SIG-M5 treated with dmso at 0.1 percent for 504 hours (cell line): ENCODE measurements at regions not wholly inside any gene's neighbourhood (a gene's known extent, or its start where the extent isn't known, plus 50 kb on each side); places are given as distances from the start of the nearest gene placed in this dataset.
"Not testable (repeated sequence)": the region's sequence is repeated elsewhere in the genome, so short reads cannot be mapped to it uniquely, and the experiment has no call there.

Source experiments
- DNase-seq: peaks from one replicate; lab custom pipeline; 2025; ENCODE audit not compliant: unreplicated experiment; lab: John Stamatoyannopoulos, UW

- DNase-seq = no peak
Observed at GRCh38 chr7:19537942-19538401, 170.9 kb downstream of the POLR1F start.

GRCh38 chr7:19533266-19533665 lies 175.6 kb downstream of the POLR1F start:
- DNase-seq = no peak

- DNase-seq = no peak
Observed at GRCh38 chr7:19530852-19531251, 178.0 kb downstream of the POLR1F start.

DNA sequence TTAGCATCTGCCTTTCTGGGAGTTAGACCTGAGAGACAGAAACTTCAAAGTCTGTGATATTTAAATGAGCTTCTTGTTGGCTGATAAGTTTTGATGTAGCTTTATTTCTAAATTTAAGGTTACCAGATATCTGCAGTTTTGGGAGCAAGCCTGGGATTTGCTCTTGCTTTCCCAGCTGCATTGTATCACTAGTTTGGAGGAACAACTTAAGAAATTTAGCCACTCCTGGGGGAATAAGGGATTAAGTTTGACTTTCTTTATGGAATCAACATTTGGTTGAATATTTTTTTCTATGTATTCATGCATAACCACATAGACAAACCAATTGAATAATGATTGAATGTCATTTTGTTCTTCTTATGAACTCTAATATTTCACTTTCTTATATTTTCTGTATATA lies 178.6 kb downstream of the POLR1F start:
- DNase-seq = no peak

GRCh38 chr7:19526639-19527038 lies 182.2 kb downstream of the POLR1F start:
- no peak for DNase-seq

- DNase-seq = no peak
Observed at GRCh38 chr7:19522486-19522885, 186.4 kb downstream of the POLR1F start.

DNA sequence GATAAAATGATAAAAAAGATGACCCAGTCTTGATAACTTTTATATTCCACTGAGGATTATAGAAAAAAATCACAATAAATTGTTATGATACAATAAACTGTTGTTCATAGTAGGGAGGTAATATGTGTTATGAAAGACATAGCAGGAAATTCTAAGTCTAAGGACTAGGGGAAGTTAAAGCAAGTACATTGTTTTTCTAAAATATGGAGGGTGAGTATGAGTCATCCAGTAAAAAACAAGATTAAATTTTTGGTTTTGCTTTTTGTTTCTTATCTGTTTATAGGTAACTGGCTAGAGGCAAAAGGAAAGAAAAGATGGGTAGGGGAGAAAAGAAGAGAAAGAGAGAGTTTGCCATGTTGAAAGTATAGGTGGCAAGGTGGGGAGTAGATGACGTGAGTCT lies 188.4 kb downstream of the POLR1F start:
- DNase-seq = no peak

DNA sequence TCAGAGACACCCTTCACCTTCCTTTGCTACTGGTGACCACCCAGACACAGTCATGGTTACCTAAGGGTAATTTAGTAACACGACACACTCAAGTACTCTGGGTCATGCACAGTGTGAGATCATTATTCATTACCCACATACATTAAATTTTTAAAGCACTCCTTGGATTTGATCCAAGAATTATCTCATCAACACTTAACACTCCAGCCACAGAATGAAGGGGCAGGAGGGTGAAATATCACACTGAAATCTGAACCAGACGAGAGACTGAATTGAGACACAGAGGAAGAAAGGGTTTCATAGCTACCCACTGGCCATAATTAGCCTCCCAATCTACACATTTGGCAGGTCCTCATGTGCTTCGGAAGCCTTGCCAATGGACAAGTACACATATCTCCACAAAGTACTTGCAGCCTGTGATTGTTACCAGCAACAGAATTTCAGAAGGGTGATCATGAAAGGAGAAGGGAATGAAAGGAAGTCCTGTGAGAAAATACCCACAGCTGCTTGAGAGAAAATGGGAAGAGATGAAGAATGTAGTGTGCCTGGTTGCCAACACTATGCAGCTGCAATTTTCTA lies 189.3 kb downstream of the POLR1F start:
- DNase-seq = no peak

GRCh38 chr7:19517546-19517945 lies 191.3 kb downstream of the POLR1F start:
- DNase-seq = not testable (repeated sequence)

DNA sequence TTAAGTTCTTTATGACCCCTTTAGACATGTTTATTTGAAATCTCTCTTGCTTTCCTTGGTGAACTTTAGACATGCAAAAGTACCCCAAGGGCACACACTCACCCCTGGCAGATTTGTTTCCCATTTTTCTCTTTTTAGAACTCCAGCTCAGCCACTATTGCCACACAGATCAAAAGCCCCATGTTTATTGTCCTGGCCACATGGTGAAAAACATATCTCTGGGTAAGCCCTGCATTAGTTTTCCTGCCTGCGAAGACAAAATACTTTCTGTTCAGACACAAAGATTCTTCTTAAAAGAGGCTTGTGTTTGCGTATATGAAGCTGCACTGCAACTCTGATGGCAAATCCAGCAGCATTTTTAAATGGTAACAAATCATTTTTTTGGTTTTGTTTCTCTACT lies 200.0 kb downstream of the POLR1F start:
- no peak for DNase-seq

DNA sequence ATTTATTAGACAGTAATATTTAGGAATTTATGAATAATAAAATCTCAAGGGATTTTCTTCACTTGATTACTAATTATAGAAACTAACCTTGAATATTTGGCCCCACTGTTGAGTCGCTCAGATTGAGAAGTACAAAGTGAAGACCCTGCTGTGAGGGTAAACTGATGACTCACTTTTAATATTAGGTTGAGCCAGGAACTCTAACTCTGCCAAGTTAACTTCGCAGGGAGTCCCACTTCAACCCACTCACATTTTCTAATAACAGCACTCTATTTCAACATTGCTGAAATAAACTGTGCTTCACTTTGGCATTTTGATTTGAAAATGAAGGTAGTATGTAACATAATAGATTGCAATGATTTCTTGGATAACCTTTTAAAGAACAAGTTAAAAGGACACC lies 200.7 kb downstream of the POLR1F start:
- no peak for DNase-seq

- DNase-seq = peak; percentile 33
Observed at GRCh38 chr7:19491821-19492452, 216.9 kb downstream of the POLR1F start.

DNA sequence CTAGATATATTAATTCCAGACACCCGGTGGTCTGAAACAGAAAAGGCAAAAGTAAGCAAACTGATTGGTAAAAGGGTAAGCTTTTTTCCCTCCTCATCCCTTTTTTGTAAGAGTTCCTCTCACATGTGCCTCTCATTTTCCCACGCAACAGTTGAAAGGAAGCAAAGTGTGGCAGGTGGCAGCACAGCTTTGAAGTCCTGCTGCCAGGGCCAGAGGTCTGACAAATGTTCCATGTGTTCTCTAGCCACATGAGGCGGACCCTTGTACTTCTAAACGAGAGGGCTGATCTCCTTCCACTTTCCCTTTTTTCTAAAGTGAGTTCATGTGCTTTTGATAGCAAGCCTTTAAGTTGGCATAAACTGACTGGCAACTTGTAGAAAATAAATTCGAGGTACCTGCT lies 217.5 kb downstream of the POLR1F start:
- DNase-seq = no peak

DNA sequence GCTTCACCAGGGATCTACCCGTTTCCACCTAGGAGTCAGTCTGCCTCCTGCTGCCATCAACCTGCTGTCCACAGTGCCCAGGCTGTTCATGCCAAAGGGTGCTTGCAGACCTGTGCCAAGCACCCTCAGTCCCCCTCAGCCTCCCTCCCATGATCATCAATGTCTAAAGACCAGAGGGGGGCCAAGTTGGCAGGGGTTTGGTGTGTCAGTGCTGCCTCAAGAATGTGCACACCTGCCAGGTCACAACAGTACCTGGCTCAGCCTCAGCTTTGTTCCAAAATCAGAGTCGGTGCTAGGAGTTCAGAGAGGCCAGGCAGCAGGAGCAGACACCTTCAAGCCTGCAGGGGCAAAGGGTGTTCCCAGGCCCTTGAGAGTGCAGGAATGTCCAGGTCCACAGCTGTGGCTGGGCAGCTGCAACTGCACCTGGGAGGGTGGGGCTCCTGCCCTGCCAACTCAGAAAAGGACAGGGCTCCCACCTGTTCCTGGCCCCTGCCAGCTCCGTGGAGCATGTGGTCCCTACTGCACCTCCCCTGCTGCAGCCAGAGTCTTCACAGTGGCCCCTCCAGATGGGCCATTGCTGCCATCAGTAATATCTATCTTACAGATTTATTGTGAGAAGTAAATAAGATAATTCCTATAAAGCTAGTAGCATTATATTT lies 219.5 kb downstream of the POLR1F start:
- DNase-seq = no peak

- DNase-seq = no peak
Observed at GRCh38 chr7:19488056-19488455, 220.8 kb downstream of the POLR1F start.

- no peak for DNase-seq
Observed at GRCh38 chr7:19482628-19483027, 226.2 kb downstream of the POLR1F start.

GRCh38 chr7:19480383-19480782 lies 228.5 kb downstream of the POLR1F start:
- DNase-seq = no peak

- DNase-seq = no peak
Observed at GRCh38 chr7:19470031-19470430, 238.8 kb downstream of the POLR1F start.

DNA sequence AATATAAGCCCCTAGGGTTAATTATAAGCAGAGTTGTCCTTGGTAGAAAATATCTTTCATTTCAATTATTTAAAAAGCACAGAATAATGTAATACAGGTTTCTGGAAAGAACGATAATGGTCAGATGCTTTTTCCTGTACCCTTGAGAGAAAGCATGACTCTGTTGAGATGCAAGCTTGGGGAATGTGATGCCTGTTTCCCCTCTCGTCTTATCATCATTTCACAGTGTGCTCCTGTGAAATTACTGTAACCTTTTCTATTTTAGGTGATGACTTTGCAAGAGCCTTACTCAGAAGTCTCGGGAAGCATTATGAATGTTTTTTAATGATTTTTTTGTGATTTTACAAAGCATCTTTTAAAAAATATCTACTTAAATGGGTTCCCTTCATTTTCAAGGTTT lies 243.0 kb downstream of the POLR1F start:
- no peak for DNase-seq

GRCh38 chr7:19464751-19465150 lies 244.1 kb downstream of the POLR1F start:
- DNase-seq = no peak

DNA sequence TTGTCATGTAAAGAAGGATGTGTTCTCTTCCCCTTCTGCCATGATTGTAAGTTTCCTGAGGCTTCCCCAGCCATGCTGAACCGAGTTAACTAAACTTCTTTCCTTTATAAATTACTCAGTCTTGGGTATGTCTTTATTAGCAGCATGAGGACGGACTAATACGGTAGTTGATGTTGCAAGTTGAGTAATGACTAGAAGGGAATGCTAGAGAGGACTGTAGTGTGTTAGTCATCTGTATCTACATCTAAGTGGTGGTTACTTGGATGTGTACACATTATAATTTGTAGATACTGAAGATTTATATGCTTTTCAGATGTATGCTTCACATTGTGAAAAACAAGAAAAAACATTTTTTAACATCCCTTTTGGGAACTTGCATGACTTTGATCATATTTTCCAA lies 244.6 kb downstream of the POLR1F start:
- no peak for DNase-seq

DNA sequence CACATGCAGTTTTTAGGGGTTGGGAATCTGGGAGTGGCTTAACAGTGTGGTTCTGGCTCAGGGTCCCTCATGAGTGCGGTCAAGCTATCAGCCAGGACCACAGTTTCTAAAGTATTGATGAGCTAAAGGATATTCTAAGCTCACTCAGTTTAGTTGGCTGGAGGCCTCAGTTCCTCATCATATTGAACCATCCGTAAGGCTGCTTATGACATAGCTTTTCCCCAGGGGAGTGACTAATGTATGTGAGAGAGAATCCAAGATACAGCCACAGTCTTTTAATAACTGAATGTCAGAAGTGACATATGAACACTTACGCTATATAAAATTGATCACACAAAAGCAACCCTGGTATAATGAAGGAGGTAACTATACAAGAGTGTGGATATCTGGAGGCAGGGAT lies 245.3 kb downstream of the POLR1F start:
- DNase-seq = no peak

DNA sequence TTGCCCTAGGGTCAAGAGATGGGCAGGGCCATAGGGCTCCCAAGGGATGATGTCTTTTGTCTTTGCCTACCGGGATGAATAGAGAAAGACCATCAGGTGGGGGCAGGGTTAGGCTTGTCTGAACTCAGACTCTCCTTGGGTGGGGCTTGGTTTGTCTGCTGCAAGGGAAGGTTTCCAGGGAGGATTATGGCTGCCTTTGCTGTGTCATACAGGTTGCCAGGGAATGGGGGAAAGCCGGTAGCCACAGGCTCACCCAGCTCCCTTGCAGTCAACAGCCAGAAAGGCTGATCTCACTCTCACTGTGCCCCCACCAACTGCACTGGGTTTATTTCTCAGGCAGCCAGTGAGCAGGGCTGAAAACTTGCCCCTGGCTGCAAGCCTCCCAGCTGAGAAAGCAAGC lies 253.2 kb downstream of the POLR1F start:
- DNase-seq = no peak
